NB4 (cell line): ENCODE measurements at regions not wholly inside any gene's neighbourhood (a gene's known extent, or its start where the extent isn't known, plus 50 kb on each side); places are given as distances from the start of the nearest gene placed in this dataset.
A peak's percentile ranks its signal among the peaks of the same experiment; 100 is the strongest.

Experiments
- DNase-seq: peaks from one replicate; pipeline ENCODE4 v3.0.0; 2010; ENCODE audit warnings: low read depth
- H3K4me3 ChIP-seq: one replicate; pipeline ENCODE4 v1.5.1; 2011; ENCODE audit warnings: mild to moderate bottlenecking, low read depth, low read length, moderate library complexity
- MAX ChIP-seq: IDR thresholded peaks from 2 replicates; pipeline ENCODE4 v1.6.1; 2011; ENCODE audit warnings: low read depth, low read length
- MYC ChIP-seq: IDR thresholded peaks from 2 replicates; pipeline ENCODE4 v1.6.1; 2011; ENCODE audit warnings: low read depth, low read length
- POLR2A ChIP-seq: IDR thresholded peaks from 2 replicates; pipeline ENCODE4 v1.6.1; 2011; ENCODE audit warnings: mild to moderate bottlenecking; ENCODE audit not compliant: insufficient read length; ENCODE audit errors: extremely low read depth
- TF ChIP-seq, protein P1 (sequence below): IDR thresholded peaks from one replicate; pipeline ENCODE4 v1.5.1; 2012; ENCODE audit warnings: low read depth, low read length

- no peak for DNase-seq
- H3K4me3 ChIP-seq, result no peak overlapping the region
- no peak for TF ChIP-seq MYC
- TF ChIP-seq, protein P1, sequence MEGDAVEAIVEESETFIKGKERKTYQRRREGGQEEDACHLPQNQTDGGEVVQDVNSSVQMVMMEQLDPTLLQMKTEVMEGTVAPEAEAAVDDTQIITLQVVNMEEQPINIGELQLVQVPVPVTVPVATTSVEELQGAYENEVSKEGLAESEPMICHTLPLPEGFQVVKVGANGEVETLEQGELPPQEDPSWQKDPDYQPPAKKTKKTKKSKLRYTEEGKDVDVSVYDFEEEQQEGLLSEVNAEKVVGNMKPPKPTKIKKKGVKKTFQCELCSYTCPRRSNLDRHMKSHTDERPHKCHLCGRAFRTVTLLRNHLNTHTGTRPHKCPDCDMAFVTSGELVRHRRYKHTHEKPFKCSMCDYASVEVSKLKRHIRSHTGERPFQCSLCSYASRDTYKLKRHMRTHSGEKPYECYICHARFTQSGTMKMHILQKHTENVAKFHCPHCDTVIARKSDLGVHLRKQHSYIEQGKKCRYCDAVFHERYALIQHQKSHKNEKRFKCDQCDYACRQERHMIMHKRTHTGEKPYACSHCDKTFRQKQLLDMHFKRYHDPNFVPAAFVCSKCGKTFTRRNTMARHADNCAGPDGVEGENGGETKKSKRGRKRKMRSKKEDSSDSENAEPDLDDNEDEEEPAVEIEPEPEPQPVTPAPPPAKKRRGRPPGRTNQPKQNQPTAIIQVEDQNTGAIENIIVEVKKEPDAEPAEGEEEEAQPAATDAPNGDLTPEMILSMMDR, result no peak
- TF ChIP-seq MAX, result no peak
- TF ChIP-seq POLR2A, result no peak
Observed at GRCh38 chr4:19947349-19947748, 304.4 kb upstream of the SLIT2 start.

- DNase-seq, result peak; percentile 76
- TF ChIP-seq MYC, result no peak
- H3K4me3 ChIP-seq, result no peak overlapping the region
Observed at GRCh38 chr4:19945979-19946380, 305.7 kb upstream of the SLIT2 start.

- TF ChIP-seq MYC (no peak), MAX (no peak), POLR2A (no peak)
- TF ChIP-seq, protein P1, result no peak
- no peak overlapping the region for H3K4me3 ChIP-seq
- DNase-seq, result peak; percentile 38
Observed at GRCh38 chr4:19945501-19945900, 306.2 kb upstream of the SLIT2 start.

DNA sequence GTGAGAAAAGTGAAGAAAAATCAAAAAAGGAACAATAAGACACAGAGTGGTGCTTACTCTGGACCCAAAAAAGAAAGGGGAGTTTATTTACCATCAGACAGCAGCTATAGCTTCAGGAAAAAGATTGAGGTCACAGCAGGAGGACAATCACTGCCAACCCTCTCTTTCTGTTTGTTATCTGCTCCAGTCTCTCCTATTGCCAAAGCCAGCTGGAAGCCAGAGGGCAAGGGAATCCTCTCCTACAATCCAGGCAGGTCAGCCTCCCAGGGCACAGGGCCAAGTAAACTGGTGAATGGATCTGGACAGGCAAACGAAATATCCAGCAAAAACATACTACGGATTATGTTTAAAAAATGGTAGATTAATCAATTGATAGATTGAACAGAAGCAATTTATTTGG is 306.9 kb upstream of the SLIT2 start:
- DNase-seq, result no peak
- TF ChIP-seq MAX (no peak), MYC (no peak), POLR2A (no peak)
- TF ChIP-seq, protein P1, result no peak
- H3K4me3 ChIP-seq, result no peak overlapping the region

- no peak for DNase-seq
- TF ChIP-seq POLR2A, result no peak
- TF ChIP-seq MYC, result no peak
- TF ChIP-seq MAX, result no peak
- TF ChIP-seq, protein P1, result no peak
- no peak overlapping the region for H3K4me3 ChIP-seq
Observed at GRCh38 chr4:19944251-19944650, 307.5 kb upstream of the SLIT2 start.

- TF ChIP-seq POLR2A, result no peak
- no peak for TF ChIP-seq MAX
- TF ChIP-seq, protein P1, result no peak
- no peak for TF ChIP-seq MYC
- no peak overlapping the region for H3K4me3 ChIP-seq
- DNase-seq, result no peak
Observed at GRCh38 chr4:19941434-19941833, 310.3 kb upstream of the SLIT2 start.
